Chondrocyte (in vitro differentiated cells): ENCODE measurements at regions not wholly inside any gene's neighbourhood (a gene's known extent, or its start where the extent isn't known, plus 50 kb on each side); places are given as distances from the start of the nearest gene placed in this dataset.
"Not testable (repeated sequence)": the region's sequence is repeated elsewhere in the genome, so short reads cannot be mapped to it uniquely, and the experiment has no call there.

ENCODE experiments used
- DNase-seq: peaks from one replicate; pipeline ENCODE4 v3.0.0; 2021; ENCODE audit warnings: mixed read lengths, low spot score
- H3K27ac Mint-ChIP-seq: one replicate; pipeline ENCODE4 v1.8.0; 2021; ENCODE audit warnings: mild to moderate bottlenecking, moderate library complexity, mixed read lengths; ENCODE audit not compliant: unreplicated experiment
- H3K27me3 Mint-ChIP-seq: 2 replicates; pipeline ENCODE4 v1.8.0; 2021; ENCODE audit warnings: low read depth, mixed read lengths
- H3K36me3 Mint-ChIP-seq: 2 replicates; pipeline ENCODE4 v1.8.0; 2021; ENCODE audit warnings: low read depth, mixed read lengths
- H3K4me1 Mint-ChIP-seq: 2 replicates; pipeline ENCODE4 v1.8.0; 2021; ENCODE audit warnings: low read depth, mild to moderate bottlenecking, mixed read lengths
- H3K4me3 Mint-ChIP-seq: one replicate; pipeline ENCODE4 v1.8.0; 2021; ENCODE audit warnings: mild to moderate bottlenecking, moderate library complexity, mixed read lengths; ENCODE audit not compliant: unreplicated experiment
- H3K9me3 Mint-ChIP-seq: 2 replicates; pipeline ENCODE4 v1.8.0; 2021; ENCODE audit warnings: low read depth, mixed read lengths
- CTCF ChIP-seq: fragments of 200-600 bp; sonication (generic); IDR thresholded peaks from 2 replicates; pipeline ENCODE4 v1.5.0; 2021; ENCODE audit warnings: antibody characterized with exemption, mild to moderate bottlenecking, moderate library complexity

GRCh38 chr13:90928109-90928508 is 419.4 kb upstream of the MIR17HG start:
- Mint-ChIP-seq H3K4me3 (no peak overlapping the region), H3K36me3 (no peaks in the 10 kb centered on the region), H3K9me3 (peaks cover 7% of the 10 kb centered on the region), H3K27me3 (no peaks in the 10 kb centered on the region), H3K27ac (no peak overlapping the region), H3K4me1 (no peaks in the 10 kb centered on the region)
- DNase-seq, result no peak
- no peak for TF ChIP-seq CTCF

- no peak for TF ChIP-seq CTCF
- H3K4me3 Mint-ChIP-seq, result no peak overlapping the region
- no peaks in the 10 kb centered on the region for H3K4me1 Mint-ChIP-seq
- peaks cover 7% of the 10 kb centered on the region for H3K9me3 Mint-ChIP-seq
- no peaks in the 10 kb centered on the region for H3K27me3 Mint-ChIP-seq
- no peak overlapping the region for H3K27ac Mint-ChIP-seq
- no peaks in the 10 kb centered on the region for H3K36me3 Mint-ChIP-seq
- DNase-seq, result no peak
These were observed 414.2 kb upstream of the MIR17HG start for GRCh38 chr13:90933097-90933826.

GRCh38 chr13:90934741-90935140 is 412.7 kb upstream of the MIR17HG start:
- Mint-ChIP-seq H3K27ac (no peak overlapping the region), H3K9me3 (peaks cover 5% of the 10 kb centered on the region), H3K4me3 (no peak overlapping the region), H3K27me3 (no peaks in the 10 kb centered on the region), H3K4me1 (no peaks in the 10 kb centered on the region), H3K36me3 (no peaks in the 10 kb centered on the region)
- DNase-seq, result no peak
- TF ChIP-seq CTCF, result no peak

GRCh38 chr13:90938848-90939247 is 408.6 kb upstream of the MIR17HG start:
- H3K27me3 Mint-ChIP-seq, result no peaks in the 10 kb centered on the region
- no peak overlapping the region for H3K27ac Mint-ChIP-seq
- H3K4me3 Mint-ChIP-seq, result no peak overlapping the region
- H3K36me3 Mint-ChIP-seq, result no peaks in the 10 kb centered on the region
- no peak for TF ChIP-seq CTCF
- H3K4me1 Mint-ChIP-seq, result no peaks in the 10 kb centered on the region
- H3K9me3 Mint-ChIP-seq, result no peaks in the 10 kb centered on the region
- no peak for DNase-seq

- Mint-ChIP-seq H3K9me3 (peaks cover 6% of the 10 kb centered on the region), H3K27ac (no peak overlapping the region)
These were observed 403.5 kb upstream of the MIR17HG start for GRCh38 chr13:90943946-90944345.

GRCh38 chr13:90945146-90945545 is 402.3 kb upstream of the MIR17HG start:
- not testable (repeated sequence) for H3K4me3 Mint-ChIP-seq, H3K27me3 Mint-ChIP-seq, H3K36me3 Mint-ChIP-seq, DNase-seq, H3K9me3 Mint-ChIP-seq, H3K27ac Mint-ChIP-seq, H3K4me1 Mint-ChIP-seq

More at GRCh38 chr13:90943946-90944345, 403.5 kb upstream of the MIR17HG start:
- no peak for TF ChIP-seq CTCF
- peaks cover 3% of the 10 kb centered on the region for H3K36me3 Mint-ChIP-seq
- no peaks in the 10 kb centered on the region for H3K27me3 Mint-ChIP-seq
- no peaks in the 10 kb centered on the region for H3K4me1 Mint-ChIP-seq
- DNase-seq, result no peak
- no peak overlapping the region for H3K4me3 Mint-ChIP-seq

GRCh38 chr13:90946125-90946524 is 401.4 kb upstream of the MIR17HG start:
- not testable (repeated sequence) for H3K27ac Mint-ChIP-seq, DNase-seq, H3K36me3 Mint-ChIP-seq, H3K27me3 Mint-ChIP-seq, H3K4me1 Mint-ChIP-seq, H3K4me3 Mint-ChIP-seq, H3K9me3 Mint-ChIP-seq
